WTC11 (cell line): ENCODE measurements at regions not wholly inside any gene's neighbourhood (a gene's known extent, or its start where the extent isn't known, plus 50 kb on each side); places are given as distances from the start of the nearest gene placed in this dataset.
A peak's percentile ranks its signal among the peaks of the same experiment; 100 is the strongest.

ENCODE experiments used
- ATAC-seq: fragments of 200-7000 bp; cut with Tn5 transposase; 2 replicates; pipeline ENCODE4 v1.10.0; 2021; ENCODE audit warnings: mild to moderate bottlenecking, moderate library complexity
- CTCF ChIA-PET: fragments of 300-600 bp; sonication (Branson Sonifier 250); formaldehyde crosslinking; loops from one replicate; lab custom pipeline; 2021; ENCODE audit warnings: antibody characterized with exemption; lab: Charles Lee
- POLR2A ChIA-PET: fragments of 350-600 bp; sonication (Branson Sonifier 250); formaldehyde crosslinking; loops from one replicate; lab custom pipeline; 2021; ENCODE audit warnings: antibody characterized with exemption; lab: Charles Lee
- DNase-seq: peaks from one replicate; pipeline ENCODE4 v3.0.0; 2021; ENCODE audit warnings: low spot score
- H3K27ac Mint-ChIP-seq: 2 replicates; pipeline ENCODE4 v1.8.0; 2021; ENCODE audit warnings: mixed read lengths
- H3K27me3 Mint-ChIP-seq: 2 replicates; pipeline ENCODE4 v1.8.0; 2021; ENCODE audit warnings: low read depth, mild to moderate bottlenecking, moderate library complexity, mixed read lengths
- H3K36me3 Mint-ChIP-seq: 2 replicates; pipeline ENCODE4 v1.8.0; 2021; ENCODE audit warnings: mixed read lengths
- H3K4me1 Mint-ChIP-seq: 2 replicates; pipeline ENCODE4 v1.8.0; 2022; ENCODE audit warnings: mixed read lengths
- H3K4me3 Mint-ChIP-seq: 2 replicates; pipeline ENCODE4 v1.8.0; 2021; ENCODE audit warnings: mild to moderate bottlenecking, moderate library complexity, mixed read lengths
- H3K9me3 Mint-ChIP-seq: 2 replicates; pipeline ENCODE4 v1.8.0; 2021; ENCODE audit warnings: mixed read lengths
- CBFB ChIP-seq: sonication (generic); formaldehyde crosslinking; IDR thresholded peaks from 2 replicates; pipeline ENCODE4 v1.8.1; 2022; ENCODE audit warnings: mild to moderate bottlenecking, low read depth, missing genetic modification reagents
- CREB1 ChIP-seq: sonication (generic); formaldehyde crosslinking; IDR thresholded peaks from 2 replicates; pipeline ENCODE4 v1.8.0; 2023; ENCODE audit warnings: mild to moderate bottlenecking, missing genetic modification reagents
- ESRRA ChIP-seq: sonication (generic); formaldehyde crosslinking; IDR thresholded peaks from 2 replicates; pipeline ENCODE4 v1.8.1; 2022; ENCODE audit warnings: mild to moderate bottlenecking, missing genetic modification reagents, borderline replicate concordance
- GRHL2 ChIP-seq: fragments of 250-450 bp; sonication (Bioruptor Pico); IDR thresholded peaks from 2 replicates; pipeline ENCODE4 v1.8.0; 2022; ENCODE audit warnings: mild to moderate bottlenecking, moderate library complexity; ENCODE audit not compliant: insufficient replicate concordance, severe bottlenecking
- JAZF1 ChIP-seq: fragments of 250-450 bp; sonication (Bioruptor Pico); IDR thresholded peaks from 2 replicates; pipeline ENCODE4 v1.9.0; 2021; ENCODE audit warnings: moderate library complexity, mild to moderate bottlenecking, inconsistent platforms
- JUN ChIP-seq: sonication (generic); formaldehyde crosslinking; IDR thresholded peaks from 2 replicates; pipeline ENCODE4 v1.8.0; 2023; ENCODE audit warnings: mild to moderate bottlenecking, missing genetic modification reagents
- KAT7 ChIP-seq: sonication (generic); formaldehyde crosslinking; IDR thresholded peaks from 2 replicates; pipeline ENCODE4 v1.8.1; 2023; ENCODE audit warnings: missing genetic modification reagents, mild to moderate bottlenecking, borderline replicate concordance
- OVOL2 ChIP-seq: fragments of 250-450 bp; sonication (Bioruptor Pico); IDR thresholded peaks from 2 replicates; pipeline ENCODE4 v1.9.0; 2021; ENCODE audit warnings: mild to moderate bottlenecking, borderline replicate concordance
- RELA ChIP-seq: sonication (generic); formaldehyde crosslinking; IDR thresholded peaks from 2 replicates; pipeline ENCODE4 v1.8.1; 2022; ENCODE audit warnings: missing genetic modification reagents, mild to moderate bottlenecking, borderline replicate concordance
- TCF7 ChIP-seq: sonication (generic); formaldehyde crosslinking; IDR thresholded peaks from 2 replicates; pipeline ENCODE4 v1.8.0; 2022; ENCODE audit warnings: mild to moderate bottlenecking, low read depth, missing genetic modification reagents, moderate library complexity
- TEAD1 ChIP-seq: sonication (generic); formaldehyde crosslinking; IDR thresholded peaks from 2 replicates; pipeline ENCODE4 v1.8.0; 2022; ENCODE audit warnings: mild to moderate bottlenecking, missing genetic modification reagents
- TP53 ChIP-seq: sonication (generic); formaldehyde crosslinking; IDR thresholded peaks from 2 replicates; pipeline ENCODE4 v1.8.1; 2023; ENCODE audit warnings: mild to moderate bottlenecking, missing genetic modification reagents
- USF1 ChIP-seq: sonication (generic); formaldehyde crosslinking; IDR thresholded peaks from 2 replicates; pipeline ENCODE4 v1.8.0; 2022; ENCODE audit warnings: mild to moderate bottlenecking, missing genetic modification reagents
- ZNF138 ChIP-seq: sonication (generic); formaldehyde crosslinking; conservative IDR thresholded peaks from 2 replicates; pipeline ENCODE4 v1.8.1; 2022; ENCODE audit warnings: mild to moderate bottlenecking, moderate library complexity, missing genetic modification reagents
- ZNF232 ChIP-seq: sonication (generic); formaldehyde crosslinking; IDR thresholded peaks from 2 replicates; pipeline ENCODE4 v1.8.0; 2022; ENCODE audit warnings: mild to moderate bottlenecking, missing genetic modification reagents
- ZNF281 ChIP-seq: sonication (generic); formaldehyde crosslinking; IDR thresholded peaks from 2 replicates; pipeline ENCODE4 v1.8.0; 2023; ENCODE audit warnings: mild to moderate bottlenecking, missing genetic modification reagents
- ZNF317 ChIP-seq: sonication (generic); formaldehyde crosslinking; IDR thresholded peaks from 2 replicates; pipeline ENCODE4 v1.8.1; 2023; ENCODE audit warnings: low read depth, mild to moderate bottlenecking, moderate library complexity, missing genetic modification reagents, borderline replicate concordance
- ZNF423 ChIP-seq: fragments of 250-450 bp; sonication (Bioruptor Pico); IDR thresholded peaks from 2 replicates; pipeline ENCODE4 v2.1.2; 2022; ENCODE audit warnings: mild to moderate bottlenecking, moderate library complexity
- TF ChIP-seq, protein P1 (sequence below): sonication (generic); formaldehyde crosslinking; IDR thresholded peaks from 2 replicates; pipeline ENCODE4 v1.8.1; 2022; ENCODE audit warnings: mild to moderate bottlenecking, moderate library complexity, missing genetic modification reagents
- TF ChIP-seq, protein P2 (sequence below): sonication (generic); formaldehyde crosslinking; IDR thresholded peaks from 2 replicates; pipeline ENCODE4 v1.8.0; 2022; ENCODE audit warnings: mild to moderate bottlenecking, missing genetic modification reagents

DNA sequence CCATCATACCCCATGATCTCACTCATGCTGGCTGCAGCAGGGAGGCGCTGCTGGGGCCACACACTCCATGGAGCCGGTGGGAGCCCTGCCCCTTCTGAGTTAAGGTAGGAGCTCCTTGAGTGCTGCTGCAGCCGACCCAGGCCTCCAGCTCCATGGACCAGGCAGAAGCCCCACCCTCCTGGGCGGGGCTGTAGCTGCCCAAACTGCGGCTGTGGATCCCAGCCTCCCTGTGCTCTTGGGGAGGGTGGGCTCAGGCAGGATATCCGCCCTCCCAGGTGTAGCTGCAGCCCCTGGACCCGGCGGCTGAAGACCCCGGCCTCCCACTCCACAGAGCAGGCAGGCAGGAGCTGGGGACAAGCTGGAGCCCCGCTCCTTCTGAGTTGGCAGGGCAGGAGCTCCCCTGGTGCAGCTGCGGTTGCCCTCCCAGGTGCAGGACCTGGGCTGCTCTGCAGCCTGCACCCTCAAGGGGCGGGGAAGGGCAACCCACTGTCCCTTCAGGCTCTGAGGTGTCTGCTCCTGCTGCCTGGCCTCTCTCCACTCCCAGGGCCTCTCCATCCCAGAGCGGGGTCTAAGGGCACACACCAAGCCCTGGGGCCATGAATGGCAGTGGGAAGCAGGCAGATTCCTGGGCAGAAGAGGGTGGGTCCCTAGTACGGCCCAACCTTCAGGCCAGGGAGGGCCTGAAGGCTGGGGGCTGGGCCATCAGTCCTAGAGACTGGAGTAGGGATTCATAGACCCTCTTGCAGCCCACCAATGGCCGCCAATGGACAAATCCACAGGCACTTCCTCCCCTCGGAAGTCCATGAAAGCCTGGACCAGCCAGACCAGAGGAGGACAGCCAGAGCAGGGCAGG, 466.1 kb downstream of the DTHD1 start:
- Mint-ChIP-seq H3K27me3 (no peaks in the 10 kb centered on the region), H3K9me3 (0 out of 2 replicates have a peak, but pooled peaks cover 4% of the 10 kb centered on the region), H3K4me3 (no peak overlapping the region), H3K36me3 (no peaks in the 10 kb centered on the region), H3K4me1 (peaks cover 8% of the 10 kb centered on the region)
- POLR2A ChIA-PET, result no interaction called here
- DNase-seq (peak; percentile 69), ATAC-seq (peak; percentile 100)
- TF ChIP-seq ZNF423 (CRISPR knock-in tag) (no peak), TCF7 (CRISPR knock-in tag) (0 out of 2 replicates have a peak, but pooled peaks have one; percentile 46), TP53 (CRISPR knock-in tag) (no peak)
- TF ChIP-seq, all 79 proteins: peak for 1
- H3K27ac Mint-ChIP-seq, result no peak overlapping the region
- CTCF ChIA-PET, result interaction anchor here (0.6 to 1.5 kb wide), 5 partner anchors 9 to 63 kb away, joined by 3 to 12 read pairs (median 4); no protein-coding TSS in a partner anchor

- Mint-ChIP-seq H3K36me3 (no peaks in the 10 kb centered on the region), H3K27ac (no peak overlapping the region), H3K4me1 (peaks cover 31% of the 10 kb centered on the region), H3K9me3 (peaks cover 5% of the 10 kb centered on the region; the same call in 1 of the 2 replicates), H3K4me3 (no peak overlapping the region), H3K27me3 (peaks cover 29% of the 10 kb centered on the region)
- TF ChIP-seq JAZF1 (CRISPR knock-in tag) (no peak), JUN (no peak), CREB1 (CRISPR knock-in tag) (no peak), GRHL2 (no peak), USF1 (no peak), ESRRA (CRISPR knock-in tag) (no peak), TEAD1 (CRISPR knock-in tag) (no peak), ZNF317 (CRISPR knock-in tag) (no peak), ZNF281 (CRISPR knock-in tag) (no peak), KAT7 (CRISPR knock-in tag) (no peak), ZNF423 (CRISPR knock-in tag) (no peak), OVOL2 (CRISPR knock-in tag) (no peak), ZNF232 (CRISPR knock-in tag) (no peak), ZNF138 (CRISPR knock-in tag) (no peak), CBFB (CRISPR knock-in tag) (no peak), RELA (CRISPR knock-in tag) (no peak)
- TF ChIP-seq, protein P1, sequence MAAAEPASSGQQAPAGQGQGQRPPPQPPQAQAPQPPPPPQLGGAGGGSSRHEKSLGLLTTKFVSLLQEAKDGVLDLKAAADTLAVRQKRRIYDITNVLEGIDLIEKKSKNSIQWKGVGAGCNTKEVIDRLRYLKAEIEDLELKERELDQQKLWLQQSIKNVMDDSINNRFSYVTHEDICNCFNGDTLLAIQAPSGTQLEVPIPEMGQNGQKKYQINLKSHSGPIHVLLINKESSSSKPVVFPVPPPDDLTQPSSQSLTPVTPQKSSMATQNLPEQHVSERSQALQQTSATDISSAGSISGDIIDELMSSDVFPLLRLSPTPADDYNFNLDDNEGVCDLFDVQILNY, result no peak
- TF ChIP-seq, protein P2, sequence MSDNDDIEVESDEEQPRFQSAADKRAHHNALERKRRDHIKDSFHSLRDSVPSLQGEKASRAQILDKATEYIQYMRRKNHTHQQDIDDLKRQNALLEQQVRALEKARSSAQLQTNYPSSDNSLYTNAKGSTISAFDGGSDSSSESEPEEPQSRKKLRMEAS, result no peak
- DNase-seq (no peak), ATAC-seq (no peak)
- ChIA-PET POLR2A (no interaction called here), CTCF (no interaction called here)
Measured at GRCh38 chr4:36753048-36753447, 471.6 kb downstream of the DTHD1 start.
